WERI-Rb-1 (cell line): ENCODE measurements at regions not wholly inside any gene's neighbourhood (a gene's known extent, or its start where the extent isn't known, plus 50 kb on each side); places are given as distances from the start of the nearest gene placed in this dataset.

ENCODE experiments used
- DNase-seq: peaks from one replicate; pipeline ENCODE4 v3.0.0-alpha.2; 2020
- H3K27ac ChIP-seq: fragments of 250-450 bp; sonication (Bioruptor Pico); 2 replicates; pipeline ENCODE4 v1.5.1; 2020; ENCODE audit warnings: mild to moderate bottlenecking, moderate library complexity
- H3K27me3 ChIP-seq: fragments of 250-450 bp; sonication (Bioruptor Pico); 2 replicates; pipeline ENCODE4 v1.5.1; 2021; ENCODE audit warnings: mild to moderate bottlenecking, low read depth, moderate library complexity; ENCODE audit not compliant: insufficient read depth, severe bottlenecking
- H3K36me3 ChIP-seq: fragments of 250-450 bp; sonication (Bioruptor Pico); 2 replicates; pipeline ENCODE4 v1.5.1; 2020; ENCODE audit warnings: mild to moderate bottlenecking, moderate library complexity
- H3K4me3 ChIP-seq: 2 replicates; pipeline ENCODE4 v1.5.1; 2011; ENCODE audit warnings: low read depth, mild to moderate bottlenecking, control low read depth, low read length
- H3K9me3 ChIP-seq: fragments of 250-450 bp; sonication (Bioruptor Pico); 2 replicates; pipeline ENCODE4 v1.5.1; 2021; ENCODE audit warnings: mild to moderate bottlenecking, moderate library complexity; ENCODE audit not compliant: severe bottlenecking
- TF ChIP-seq, protein P1 (sequence below): IDR thresholded peaks from 2 replicates; pipeline ENCODE4 v1.5.1; 2011; ENCODE audit warnings: low read depth, mild to moderate bottlenecking, control low read depth, inconsistent platforms, low read length

DNA sequence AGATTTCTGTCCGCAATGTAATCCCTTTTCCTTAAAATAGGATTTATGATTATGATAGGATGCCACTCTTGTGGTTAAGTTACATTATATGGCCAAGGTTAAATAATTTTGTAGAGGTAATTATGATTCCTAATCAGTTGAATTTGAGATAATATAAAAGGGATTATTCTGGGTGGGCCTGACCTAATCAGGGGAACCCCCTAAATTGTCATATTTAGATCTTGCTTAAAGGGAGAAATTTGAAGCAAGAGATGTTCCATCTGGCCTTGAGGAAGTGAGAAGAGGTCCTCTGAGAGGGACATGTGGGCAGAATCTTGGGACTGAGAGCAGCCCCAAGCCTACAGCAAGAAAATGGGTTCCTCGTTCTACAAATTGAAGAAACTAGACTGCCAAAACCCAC, 1550.1 kb upstream of the TENM4 start:
- Histone ChIP-seq H3K9me3 (no peaks in the 10 kb centered on the region), H3K4me3 (no peak overlapping the region), H3K27me3 (no peaks in the 10 kb centered on the region), H3K36me3 (no peaks in the 10 kb centered on the region), H3K27ac (no peak overlapping the region)
- no peak for DNase-seq
- TF ChIP-seq, protein P1, sequence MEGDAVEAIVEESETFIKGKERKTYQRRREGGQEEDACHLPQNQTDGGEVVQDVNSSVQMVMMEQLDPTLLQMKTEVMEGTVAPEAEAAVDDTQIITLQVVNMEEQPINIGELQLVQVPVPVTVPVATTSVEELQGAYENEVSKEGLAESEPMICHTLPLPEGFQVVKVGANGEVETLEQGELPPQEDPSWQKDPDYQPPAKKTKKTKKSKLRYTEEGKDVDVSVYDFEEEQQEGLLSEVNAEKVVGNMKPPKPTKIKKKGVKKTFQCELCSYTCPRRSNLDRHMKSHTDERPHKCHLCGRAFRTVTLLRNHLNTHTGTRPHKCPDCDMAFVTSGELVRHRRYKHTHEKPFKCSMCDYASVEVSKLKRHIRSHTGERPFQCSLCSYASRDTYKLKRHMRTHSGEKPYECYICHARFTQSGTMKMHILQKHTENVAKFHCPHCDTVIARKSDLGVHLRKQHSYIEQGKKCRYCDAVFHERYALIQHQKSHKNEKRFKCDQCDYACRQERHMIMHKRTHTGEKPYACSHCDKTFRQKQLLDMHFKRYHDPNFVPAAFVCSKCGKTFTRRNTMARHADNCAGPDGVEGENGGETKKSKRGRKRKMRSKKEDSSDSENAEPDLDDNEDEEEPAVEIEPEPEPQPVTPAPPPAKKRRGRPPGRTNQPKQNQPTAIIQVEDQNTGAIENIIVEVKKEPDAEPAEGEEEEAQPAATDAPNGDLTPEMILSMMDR, result no peak

DNA sequence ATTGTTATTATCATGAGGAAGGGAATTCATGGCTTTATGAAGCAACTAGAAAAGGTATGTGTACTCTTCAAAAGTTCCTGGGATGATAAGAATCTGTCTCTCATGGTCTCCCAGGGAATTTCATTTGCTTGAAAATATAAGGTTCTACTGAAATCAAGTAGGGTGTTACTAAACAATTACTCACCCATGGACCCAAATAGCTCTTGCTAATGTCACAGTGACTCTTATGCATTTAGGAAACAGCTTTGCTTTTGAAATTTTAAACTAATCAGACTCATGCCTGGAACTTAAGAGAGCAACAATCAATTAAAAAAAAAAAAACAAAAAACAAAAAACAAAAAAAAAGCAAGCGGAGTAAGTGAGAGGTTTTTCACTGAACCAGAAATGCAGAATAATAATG, 1546.3 kb upstream of the TENM4 start:
- Histone ChIP-seq H3K4me3 (no peak overlapping the region), H3K27ac (no peak overlapping the region)
- TF ChIP-seq, protein P1, result no peak

DNA sequence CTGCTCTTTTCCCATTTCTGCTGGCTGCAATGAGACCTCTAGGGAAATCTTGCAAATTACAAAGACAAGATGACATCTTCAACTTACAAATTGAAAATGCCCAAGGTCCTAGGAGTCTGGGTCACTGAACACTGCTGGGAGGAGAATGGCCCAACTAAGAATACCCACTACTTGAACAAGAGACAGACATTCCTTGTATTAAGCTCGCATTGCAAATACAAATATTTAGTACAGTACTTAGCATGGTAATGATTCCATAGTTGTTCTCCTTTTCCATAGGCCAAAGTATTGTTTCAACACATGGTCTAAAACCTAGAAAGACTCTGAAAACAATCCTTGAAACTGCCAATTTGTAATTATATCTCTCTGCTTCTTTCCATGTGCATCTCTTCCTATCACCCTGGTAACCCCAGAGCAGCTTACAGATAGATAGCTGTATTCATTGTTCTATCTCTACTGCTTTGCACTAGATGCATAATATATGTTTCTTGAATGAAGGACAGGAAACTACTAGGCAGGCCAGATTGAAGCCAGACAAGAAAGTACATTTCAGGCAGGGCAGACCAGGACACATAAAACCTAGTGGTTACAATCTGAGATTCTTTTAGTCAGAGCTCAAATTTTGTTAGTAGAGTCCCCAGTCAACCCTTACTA, 1545.7 kb upstream of the TENM4 start:
- H3K36me3 ChIP-seq, result no peaks in the 10 kb centered on the region
- H3K27ac ChIP-seq, result no peak overlapping the region
- H3K9me3 ChIP-seq, result no peaks in the 10 kb centered on the region
- H3K4me3 ChIP-seq, result no peak overlapping the region
- DNase-seq, result no peak
- no peaks in the 10 kb centered on the region for H3K27me3 ChIP-seq
- TF ChIP-seq, protein P1, result no peak

More for the DNA sequence above, 1546.3 kb upstream of the TENM4 start:
- Histone ChIP-seq H3K36me3 (no peaks in the 10 kb centered on the region), H3K27me3 (no peaks in the 10 kb centered on the region), H3K9me3 (no peaks in the 10 kb centered on the region)
- DNase-seq, result no peak

DNA sequence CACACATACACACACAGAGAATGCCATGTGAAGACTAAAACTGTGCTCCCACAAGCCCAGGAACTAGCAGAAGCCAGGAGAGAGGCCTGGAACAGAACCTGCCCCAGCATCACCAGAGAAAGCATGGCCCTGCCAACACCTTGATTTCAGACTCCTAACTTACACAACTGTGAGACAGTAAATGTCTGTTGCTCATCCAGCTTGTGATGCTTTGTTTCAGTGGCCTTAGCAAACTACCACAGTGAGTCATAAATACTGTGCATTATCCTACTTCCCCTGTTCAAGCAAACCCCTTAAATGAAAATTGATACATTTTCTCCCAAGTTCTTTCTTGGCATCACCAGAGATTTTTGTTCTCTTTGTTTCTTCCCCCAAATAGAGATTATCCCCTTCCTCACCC, 1539.4 kb upstream of the TENM4 start:
- no peak for DNase-seq
- H3K36me3 ChIP-seq, result no peaks in the 10 kb centered on the region
- TF ChIP-seq, protein P1, result no peak
- H3K27ac ChIP-seq, result no peak overlapping the region
- no peaks in the 10 kb centered on the region for H3K9me3 ChIP-seq
- H3K4me3 ChIP-seq, result no peak overlapping the region
- H3K27me3 ChIP-seq, result no peaks in the 10 kb centered on the region

DNA sequence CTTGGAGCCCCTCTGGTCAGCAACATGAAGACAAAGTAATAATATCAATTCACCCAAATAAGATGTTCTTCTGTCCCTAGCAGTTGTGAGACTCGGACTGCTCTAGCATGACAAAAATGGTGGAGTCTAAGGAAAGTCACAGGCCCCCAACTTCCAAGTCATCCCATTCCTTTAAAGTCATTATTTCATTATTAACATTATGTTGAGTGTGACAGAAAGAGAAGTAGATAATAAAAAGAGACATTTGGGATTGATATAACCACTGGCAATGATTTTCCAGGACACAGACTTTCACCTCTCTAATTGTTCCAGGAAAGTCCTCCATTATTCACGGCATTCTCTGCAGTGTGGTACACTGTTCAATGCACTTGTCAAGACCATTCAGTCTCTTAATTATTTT, 1533.0 kb upstream of the TENM4 start:
- H3K9me3 ChIP-seq, result no peaks in the 10 kb centered on the region
- H3K36me3 ChIP-seq, result no peaks in the 10 kb centered on the region
- H3K27ac ChIP-seq, result no peak overlapping the region
- TF ChIP-seq, protein P1, result no peak
- no peak for DNase-seq
- no peaks in the 10 kb centered on the region for H3K27me3 ChIP-seq
- no peak overlapping the region for H3K4me3 ChIP-seq

DNA sequence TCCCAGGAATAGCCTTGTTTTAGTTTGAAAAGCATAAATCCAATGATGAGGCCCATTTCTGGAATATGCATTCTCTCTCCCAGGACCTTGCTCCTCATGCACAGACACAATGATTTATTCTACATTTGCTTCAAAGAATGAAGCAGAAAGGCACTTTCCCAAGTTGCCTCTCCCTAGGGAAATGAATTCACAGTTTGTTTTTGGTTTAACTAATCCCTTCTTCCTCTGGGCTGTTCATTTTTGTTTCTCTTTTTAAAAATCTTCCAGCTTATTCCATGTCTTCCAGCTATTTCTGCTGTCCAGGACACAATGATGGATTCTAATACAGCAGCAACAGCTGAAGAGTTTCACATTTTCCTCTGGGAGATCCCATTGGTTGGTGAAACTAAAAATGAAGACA, 1529.2 kb upstream of the TENM4 start:
- Histone ChIP-seq H3K4me3 (no peak overlapping the region), H3K9me3 (no peaks in the 10 kb centered on the region), H3K36me3 (no peaks in the 10 kb centered on the region), H3K27me3 (no peaks in the 10 kb centered on the region), H3K27ac (no peak overlapping the region)
- no peak for DNase-seq
- TF ChIP-seq, protein P1, result no peak
